DMS53 (cell line): ENCODE measurements at regions not wholly inside any gene's neighbourhood (a gene's known extent, or its start where the extent isn't known, plus 50 kb on each side); places are given as distances from the start of the nearest gene placed in this dataset.

ENCODE experiments used
- DNase-seq: peaks from one replicate; lab custom pipeline; 2025; lab: John Stamatoyannopoulos, UW

- no peak for DNase-seq
Measured at GRCh38 chr11:104655066-104655465, 243.2 kb downstream of the CASP12 start.

GRCh38 chr11:104654181-104654813, 244.0 kb downstream of the CASP12 start:
- no peak for DNase-seq

- no peak for DNase-seq
Measured at GRCh38 chr11:104653407-104653806, 244.9 kb downstream of the CASP12 start.

GRCh38 chr11:104652996-104653395, 245.3 kb downstream of the CASP12 start:
- DNase-seq = no peak

- DNase-seq = peak; percentile 76
Measured at GRCh38 chr11:104650234-104650633, 248.0 kb downstream of the CASP12 start.

GRCh38 chr11:104649002-104649401, 249.3 kb downstream of the CASP12 start:
- no peak for DNase-seq

- no peak for DNase-seq
Measured at GRCh38 chr11:104645261-104646222, 252.7 kb downstream of the CASP12 start.

- DNase-seq = peak; percentile 40
Measured at GRCh38 chr11:104637662-104638170, 260.5 kb downstream of the CASP12 start.

- DNase-seq = no peak
Measured at GRCh38 chr11:104633226-104633625, 265.0 kb downstream of the CASP12 start.

GRCh38 chr11:104630352-104630751, 267.9 kb downstream of the CASP12 start:
- DNase-seq = no peak

GRCh38 chr11:104625246-104625645, 273.0 kb downstream of the CASP12 start:
- DNase-seq = no peak

GRCh38 chr11:104624021-104624420, 274.2 kb downstream of the CASP12 start:
- no peak for DNase-seq

GRCh38 chr11:104623518-104623917, 274.7 kb downstream of the CASP12 start:
- DNase-seq = no peak

- peak; percentile 48 for DNase-seq
Measured at GRCh38 chr11:104620991-104621390, 277.3 kb downstream of the CASP12 start.

GRCh38 chr11:104619751-104620150, 278.5 kb downstream of the CASP12 start:
- no peak for DNase-seq

- DNase-seq = no peak
Measured at GRCh38 chr11:104618954-104619353, 279.3 kb downstream of the CASP12 start.

GRCh38 chr11:104614961-104615360, 283.3 kb downstream of the CASP12 start:
- DNase-seq = no peak

- DNase-seq = no peak
Measured at GRCh38 chr11:104614117-104614680, 284.1 kb downstream of the CASP12 start.

- DNase-seq = no peak
Measured at GRCh38 chr11:104610635-104611034, 287.6 kb downstream of the CASP12 start.

GRCh38 chr11:104609311-104610085, 288.8 kb downstream of the CASP12 start:
- DNase-seq = peak; percentile 78

GRCh38 chr11:104602643-104603042, 295.6 kb downstream of the CASP12 start:
- peak; percentile 24 for DNase-seq
